Ovary (tissue), 7 donors: ENCODE measurements at regions not wholly inside any gene's neighbourhood (a gene's known extent, or its start where the extent isn't known, plus 50 kb on each side); places are given as distances from the start of the nearest gene placed in this dataset.

Experiments
- DNase-seq, 5 donors: peaks; one replicate each; pipeline ENCODE4 v3.0.0-alpha.2; 2019 to 2020
- H3K27ac ChIP-seq, 2 donors: fragments of 200-600 bp; one replicate each; pipeline versions ENCODE4 v1.5.1 to v1.8.0; 2019 to 2022
- H3K27me3 ChIP-seq: fragments of 200-600 bp; one replicate; pipeline ENCODE4 v1.8.0; 2022
- H3K36me3 ChIP-seq: fragments of 200-600 bp; sonication (generic); one replicate; pipeline ENCODE4 v1.5.1; 2019
- H3K4me1 ChIP-seq: one replicate; pipeline ENCODE4 v1.8.1; 2013; ENCODE audit warnings: mild to moderate bottlenecking, moderate library complexity; ENCODE audit not compliant: insufficient read depth
- H3K4me3 ChIP-seq: fragments of 200-600 bp; sonication (generic); one replicate; pipeline ENCODE4 v1.5.1; 2017
- H3K9me3 ChIP-seq, 2 donors: fragments of 200-600 bp in 1 of 2; sonication (generic) in 1 of 2; one replicate each; pipeline versions ENCODE4 v1.5.1 to v1.8.1; 2013 to 2019; ENCODE audit warnings: mild to moderate bottlenecking in 1 of 2, moderate library complexity in 1 of 2
- EP300 ChIP-seq: sonication (generic); formaldehyde crosslinking; IDR thresholded peaks from one replicate; pipeline ENCODE4 v1.6.1; 2017; ENCODE audit warnings: antibody characterized with exemption
- POLR2A ChIP-seq: fragments of 450-650 bp; IDR thresholded peaks from one replicate; pipeline ENCODE4 v1.6.1; 2017; ENCODE audit warnings: antibody characterized with exemption, mild to moderate bottlenecking, moderate library complexity
- WGBS, 3 donors: extraction: QIAGEN DNeasy Blood & Tissue Kit in 1 of 3; methylation state at CpG; one replicate each; pipeline versions ENCODE4 v1.1.5 to v1.1.7; 2013 to 2017; 5-methylcytosine and 5-hydroxymethylcytosine counted together
- intact Hi-C, 4 donors: fragments of 100-400 bp; cut with DNase I; formaldehyde crosslinking; loops; one replicate each; pipeline versions ENCODE4 v1.11.0 to v1.15.1; 2022 to 2023
- TF ChIP-seq, protein P1 (sequence below), 3 donors: fragments of 450-650 bp in 2 of 3; fragments of 200-600 bp in 1 of 3; IDR thresholded peaks; one replicate each; pipeline versions ENCODE4 v1.5.1 to v1.8.0; 2016 to 2022; ENCODE audit warnings: antibody characterized with exemption in 3 of 3, mild to moderate bottlenecking in 1 of 3
- donor health status: DM: no; HTN: no; CAD: no; lungs with moderate emphysema.
- donor health status: DM: no; HTN: no; CAD: no.
- donor health status: Bipolar disorder and iron deficiency.
- donor health status: DM: no; HTN: no; CAD: no.
- donor health status: DM: yes; HTN: yes; CAD: no.

GRCh38 chr12:60920841-60921495, 1325.1 kb downstream of the SLC16A7 start:
- 91 to 96% (median 94%) methylated on average over 2 of the region's 2 CpGs for WGBS, 3 donors
- no peak overlapping the region for H3K27ac ChIP-seq
- intact Hi-C loops = no loop called here

GRCh38 chr12:60921541-60921940, 1325.7 kb downstream of the SLC16A7 start:
- WGBS, 3 donors = 11 to 31% (median 12%) methylated on average over 4 of the region's 4 CpGs
- Histone ChIP-seq H3K27ac (no peak overlapping the region), H3K4me3 (no peak overlapping the region), H3K27me3 (no peaks in the 10 kb centered on the region), H3K4me1 (no peaks in the 10 kb centered on the region), H3K9me3 (no peaks in the 10 kb centered on the region), H3K36me3 (no peaks in the 10 kb centered on the region)
- TF ChIP-seq, protein P1, sequence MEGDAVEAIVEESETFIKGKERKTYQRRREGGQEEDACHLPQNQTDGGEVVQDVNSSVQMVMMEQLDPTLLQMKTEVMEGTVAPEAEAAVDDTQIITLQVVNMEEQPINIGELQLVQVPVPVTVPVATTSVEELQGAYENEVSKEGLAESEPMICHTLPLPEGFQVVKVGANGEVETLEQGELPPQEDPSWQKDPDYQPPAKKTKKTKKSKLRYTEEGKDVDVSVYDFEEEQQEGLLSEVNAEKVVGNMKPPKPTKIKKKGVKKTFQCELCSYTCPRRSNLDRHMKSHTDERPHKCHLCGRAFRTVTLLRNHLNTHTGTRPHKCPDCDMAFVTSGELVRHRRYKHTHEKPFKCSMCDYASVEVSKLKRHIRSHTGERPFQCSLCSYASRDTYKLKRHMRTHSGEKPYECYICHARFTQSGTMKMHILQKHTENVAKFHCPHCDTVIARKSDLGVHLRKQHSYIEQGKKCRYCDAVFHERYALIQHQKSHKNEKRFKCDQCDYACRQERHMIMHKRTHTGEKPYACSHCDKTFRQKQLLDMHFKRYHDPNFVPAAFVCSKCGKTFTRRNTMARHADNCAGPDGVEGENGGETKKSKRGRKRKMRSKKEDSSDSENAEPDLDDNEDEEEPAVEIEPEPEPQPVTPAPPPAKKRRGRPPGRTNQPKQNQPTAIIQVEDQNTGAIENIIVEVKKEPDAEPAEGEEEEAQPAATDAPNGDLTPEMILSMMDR (IDR thresholded peaks at IDR 0.05) = no peak
- no peak for TF ChIP-seq EP300
- TF ChIP-seq POLR2A = no peak
- intact Hi-C loops = no loop called here
- DNase-seq = no peak

More at GRCh38 chr12:60920841-60921495, 1325.1 kb downstream of the SLC16A7 start:
- TF ChIP-seq EP300 (no peak), POLR2A (no peak)
- TF ChIP-seq, protein P1 (IDR thresholded peaks at IDR 0.05) = no peak
- Histone ChIP-seq H3K9me3 (no peaks in the 10 kb centered on the region), H3K36me3 (no peaks in the 10 kb centered on the region), H3K4me1 (no peaks in the 10 kb centered on the region), H3K4me3 (no peak overlapping the region), H3K27me3 (no peaks in the 10 kb centered on the region)
- DNase-seq = no peak

GRCh38 chr12:60926256-60926655, 1330.4 kb downstream of the SLC16A7 start:
- Histone ChIP-seq H3K9me3 (no peaks in the 10 kb centered on the region), H3K36me3 (no peaks in the 10 kb centered on the region), H3K27me3 (no peaks in the 10 kb centered on the region), H3K4me1 (no peaks in the 10 kb centered on the region), H3K27ac (no peak overlapping the region), H3K4me3 (no peak overlapping the region)
- DNase-seq = no peak
- TF ChIP-seq POLR2A (no peak), EP300 (no peak)
- TF ChIP-seq, protein P1 (IDR thresholded peaks at IDR 0.05) = no peak
- intact Hi-C loops = no loop called here
- 0 to 6% (median 4%) methylated on average over 1 of the region's 1 CpG for WGBS, 3 donors

GRCh38 chr12:60930151-60930550, 1330.1 kb upstream of the USP15 start:
- H3K9me3 ChIP-seq = no peaks in the 10 kb centered on the region
- DNase-seq = no peak
- TF ChIP-seq EP300 (no peak), POLR2A (no peak)
- TF ChIP-seq, protein P1 (IDR thresholded peaks at IDR 0.05) = no peak
- H3K36me3 ChIP-seq = no peaks in the 10 kb centered on the region
- no peaks in the 10 kb centered on the region for H3K27me3 ChIP-seq
- H3K4me3 ChIP-seq = no peak overlapping the region
- H3K4me1 ChIP-seq = no peaks in the 10 kb centered on the region
- H3K27ac ChIP-seq = no peak overlapping the region
- intact Hi-C loops = no loop called here
